ENCODE measurements at regions not wholly inside any gene's neighbourhood (a gene's known extent, or its start where the extent isn't known, plus 50 kb on each side); places are given as distances from the start of the nearest gene placed in this dataset.

DNA sequence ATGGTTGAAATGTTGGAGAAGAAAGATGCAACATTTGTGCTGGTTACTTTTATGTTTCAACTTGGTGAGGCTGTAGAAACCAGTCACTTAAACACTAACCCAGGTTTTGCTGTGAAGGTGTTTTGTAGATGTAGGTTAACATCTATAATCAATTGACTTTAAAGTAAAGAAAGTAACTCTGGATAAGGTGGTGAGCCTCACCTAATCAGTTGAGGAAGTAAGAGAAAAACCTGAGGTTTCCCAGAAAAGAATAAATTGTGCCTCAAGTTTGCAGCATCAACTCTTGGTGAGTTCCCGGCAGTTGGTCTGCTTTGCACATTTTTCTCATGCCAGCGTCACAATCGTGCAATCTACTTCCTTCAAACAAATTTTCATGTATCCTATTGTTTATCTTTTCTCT lies 673.4 kb downstream of the QKI start:
- TF ChIP-seq NFIC (IDR thresholded peaks at IDR 0.05) (no peak), TCF12 (IDR thresholded peaks at IDR 0.05; ENCODE audit: low read depth) (no peak), CREB1 (IDR thresholded peaks at IDR 0.05; ENCODE audit: low read depth) (no peak), MAX (IDR thresholded peaks at IDR 0.05) (no peak)
